ENCODE measurements at regions not wholly inside any gene's neighbourhood (a gene's known extent, or its start where the extent isn't known, plus 50 kb on each side); places are given as distances from the start of the nearest gene placed in this dataset.

DNA sequence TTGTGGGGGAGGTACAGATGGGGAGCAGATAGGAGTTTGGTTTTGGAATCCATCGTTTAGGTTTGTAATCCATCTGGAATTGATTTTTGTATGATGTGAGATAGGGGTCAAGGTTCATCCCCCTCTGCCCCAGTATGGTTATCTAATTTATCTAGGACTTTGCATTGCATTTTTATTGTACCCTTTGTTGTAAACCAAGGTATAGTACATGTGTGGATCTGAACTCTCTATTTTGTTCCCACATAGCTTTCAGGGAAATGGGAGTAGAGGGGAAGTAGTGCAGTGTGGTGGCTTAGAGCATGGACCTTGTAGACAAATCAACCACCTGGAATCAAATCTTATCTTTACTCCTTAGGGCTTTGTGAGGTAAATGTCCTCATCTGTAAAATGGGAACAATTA is 65.7 kb downstream of the RAD54L2 start:
- TF ChIP-seq, protein P1, sequence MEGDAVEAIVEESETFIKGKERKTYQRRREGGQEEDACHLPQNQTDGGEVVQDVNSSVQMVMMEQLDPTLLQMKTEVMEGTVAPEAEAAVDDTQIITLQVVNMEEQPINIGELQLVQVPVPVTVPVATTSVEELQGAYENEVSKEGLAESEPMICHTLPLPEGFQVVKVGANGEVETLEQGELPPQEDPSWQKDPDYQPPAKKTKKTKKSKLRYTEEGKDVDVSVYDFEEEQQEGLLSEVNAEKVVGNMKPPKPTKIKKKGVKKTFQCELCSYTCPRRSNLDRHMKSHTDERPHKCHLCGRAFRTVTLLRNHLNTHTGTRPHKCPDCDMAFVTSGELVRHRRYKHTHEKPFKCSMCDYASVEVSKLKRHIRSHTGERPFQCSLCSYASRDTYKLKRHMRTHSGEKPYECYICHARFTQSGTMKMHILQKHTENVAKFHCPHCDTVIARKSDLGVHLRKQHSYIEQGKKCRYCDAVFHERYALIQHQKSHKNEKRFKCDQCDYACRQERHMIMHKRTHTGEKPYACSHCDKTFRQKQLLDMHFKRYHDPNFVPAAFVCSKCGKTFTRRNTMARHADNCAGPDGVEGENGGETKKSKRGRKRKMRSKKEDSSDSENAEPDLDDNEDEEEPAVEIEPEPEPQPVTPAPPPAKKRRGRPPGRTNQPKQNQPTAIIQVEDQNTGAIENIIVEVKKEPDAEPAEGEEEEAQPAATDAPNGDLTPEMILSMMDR (IDR thresholded peaks at IDR 0.05): no peak
- TF ChIP-seq POLR2A (IDR thresholded peaks at IDR 0.05): no peak

Data from tibial nerve (tissue), 3 donors.